Hematopoietic multipotent progenitor cell (in vitro differentiated cells): ENCODE measurements at regions not wholly inside any gene's neighbourhood (a gene's known extent, or its start where the extent isn't known, plus 50 kb on each side); places are given as distances from the start of the nearest gene placed in this dataset.

Source experiments
- DNase-seq, 3 donors: peaks; one replicate each; pipeline ENCODE4 v3.0.0-alpha.2; 2011 to 2015; ENCODE audit warnings: low read depth in 2 of 3, low spot score in 2 of 3

DNA sequence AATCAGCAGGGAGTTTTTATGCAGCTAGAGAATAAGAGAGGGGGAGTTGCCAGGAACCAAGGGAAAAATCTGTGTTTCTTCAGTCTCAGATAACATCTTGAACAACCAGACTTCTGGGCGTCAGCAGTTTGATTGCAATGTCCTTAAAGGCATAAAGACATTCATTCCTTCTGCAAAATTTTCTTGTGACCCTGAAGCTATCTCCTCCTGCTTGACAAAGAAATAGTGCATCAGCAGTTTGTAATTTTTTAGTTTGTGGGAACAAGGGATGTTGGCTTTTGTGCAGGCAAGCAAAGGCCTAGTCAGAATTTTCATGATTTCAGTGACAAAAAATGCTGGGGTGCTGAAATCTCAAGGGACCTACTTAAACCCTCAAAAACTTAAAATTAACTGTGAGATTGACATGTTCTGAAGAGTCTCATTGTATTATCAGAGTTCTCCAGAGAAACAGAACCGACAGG is 125.8 kb upstream of the UNC5C start:
- no peak for DNase-seq

DNA sequence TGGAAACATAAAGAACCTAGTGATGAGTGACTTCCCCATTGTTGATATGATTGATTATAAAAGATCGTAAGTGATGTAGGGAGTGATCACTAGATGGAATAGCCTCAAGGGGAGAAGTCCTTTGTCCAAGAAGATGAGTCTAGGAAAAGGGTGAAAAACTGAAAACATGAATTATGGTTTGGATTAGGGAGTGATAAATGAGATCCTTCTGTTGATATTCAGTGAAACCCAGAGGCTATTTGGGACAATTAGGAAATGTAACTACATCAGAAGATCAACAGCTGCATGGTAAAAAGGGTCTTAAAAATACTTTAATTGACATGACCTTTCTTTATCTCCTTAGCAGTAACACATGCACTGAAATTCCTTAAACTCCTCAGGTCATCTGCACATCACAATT is 124.0 kb upstream of the UNC5C start:
- DNase-seq: no peak

DNA sequence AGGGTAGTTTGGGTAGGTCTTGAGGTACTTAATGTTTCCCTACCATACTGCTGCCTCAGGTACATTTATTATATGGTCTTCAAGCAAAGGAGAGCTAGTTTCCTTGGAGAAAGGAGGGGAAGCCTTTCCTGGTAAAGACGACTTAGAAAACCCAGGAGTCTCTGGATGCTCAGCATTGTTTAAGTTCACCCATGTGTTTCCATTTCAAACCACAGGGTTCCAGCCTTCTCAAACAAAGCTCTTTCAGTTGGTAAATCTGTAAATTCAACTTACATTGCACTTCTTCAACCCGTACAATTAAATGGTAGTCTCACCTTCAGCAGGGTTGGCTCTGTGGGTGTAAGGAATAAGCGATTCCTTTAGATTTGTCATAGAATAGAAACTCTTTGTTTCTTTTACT is 111.9 kb upstream of the UNC5C start:
- no peak for DNase-seq

DNA sequence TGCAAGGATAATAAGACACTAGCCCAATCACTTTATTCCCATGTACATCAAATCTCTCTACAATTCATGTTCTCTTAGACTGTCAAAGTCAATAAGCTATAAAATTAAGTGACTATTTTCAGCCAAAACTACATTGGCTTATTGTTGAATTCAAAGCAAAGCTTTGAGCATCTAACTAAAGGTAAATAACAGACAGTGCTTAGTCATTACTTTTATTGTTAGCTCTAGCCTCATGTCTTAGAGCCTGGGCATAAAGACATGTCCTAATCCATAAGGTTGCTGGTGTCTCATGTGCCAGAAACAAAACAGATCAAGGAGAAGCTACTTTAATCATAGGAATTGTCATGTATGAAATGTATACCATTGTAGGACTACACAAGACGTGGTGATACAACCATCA is 103.1 kb upstream of the UNC5C start:
- DNase-seq: no peak

DNA sequence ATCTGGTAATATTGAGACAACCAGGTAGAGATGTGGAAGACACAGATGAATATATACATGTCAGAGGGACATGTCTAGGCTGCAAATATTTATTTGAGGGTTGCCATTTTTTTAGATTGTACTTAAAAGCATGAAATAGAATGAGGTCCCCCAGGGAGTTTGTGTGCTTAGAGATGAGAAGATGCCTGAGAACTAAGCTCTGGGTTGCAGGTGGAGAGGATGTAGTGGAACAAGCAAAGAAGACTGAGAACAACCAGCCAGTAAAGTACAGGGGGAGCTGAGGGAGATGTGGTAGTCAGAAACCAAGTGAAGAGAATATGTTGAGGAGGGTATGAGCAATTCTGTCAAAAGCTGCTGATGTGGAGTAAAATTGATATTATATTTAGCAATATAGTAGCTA is 95.6 kb upstream of the UNC5C start:
- no peak for DNase-seq

DNA sequence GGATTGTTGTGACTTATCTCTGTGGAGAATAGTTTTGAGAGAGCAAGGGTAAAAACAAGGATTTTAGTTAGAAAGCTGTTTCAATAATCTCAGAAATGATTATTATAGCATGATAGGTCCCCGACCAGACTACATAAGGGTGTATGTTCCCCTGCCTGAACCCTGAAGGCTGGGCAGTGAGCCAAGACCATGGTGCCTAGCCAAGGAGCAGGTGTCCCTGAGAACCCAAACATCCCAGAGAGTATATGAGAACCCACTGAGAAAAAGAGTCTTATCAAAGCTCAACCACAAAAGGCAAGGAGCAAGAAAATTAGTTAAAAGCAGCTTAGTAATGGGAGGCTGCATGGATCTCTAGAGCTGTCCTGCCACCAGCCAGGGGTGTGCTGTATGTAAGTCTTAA is 94.9 kb upstream of the UNC5C start:
- DNase-seq: no peak

DNA sequence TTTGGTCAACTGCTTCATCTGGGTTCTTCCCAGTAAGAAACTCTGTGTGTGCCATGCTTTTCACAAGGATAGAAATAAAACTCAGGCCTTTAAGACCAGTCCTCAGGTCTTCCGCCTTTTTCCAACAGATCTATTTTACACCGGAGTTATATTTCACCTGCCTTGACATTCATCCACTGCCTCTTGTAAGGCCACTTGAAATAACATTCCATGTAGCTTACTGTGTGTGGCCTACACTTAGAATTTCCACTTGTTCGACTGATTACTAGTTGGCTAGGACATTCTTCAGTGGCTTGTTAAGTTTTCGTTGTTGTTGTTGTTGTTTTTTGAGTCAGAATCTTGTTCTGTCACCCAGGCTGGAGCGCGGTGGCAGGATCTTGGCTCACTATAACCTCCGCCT is 92.8 kb upstream of the UNC5C start:
- DNase-seq: no peak

DNA sequence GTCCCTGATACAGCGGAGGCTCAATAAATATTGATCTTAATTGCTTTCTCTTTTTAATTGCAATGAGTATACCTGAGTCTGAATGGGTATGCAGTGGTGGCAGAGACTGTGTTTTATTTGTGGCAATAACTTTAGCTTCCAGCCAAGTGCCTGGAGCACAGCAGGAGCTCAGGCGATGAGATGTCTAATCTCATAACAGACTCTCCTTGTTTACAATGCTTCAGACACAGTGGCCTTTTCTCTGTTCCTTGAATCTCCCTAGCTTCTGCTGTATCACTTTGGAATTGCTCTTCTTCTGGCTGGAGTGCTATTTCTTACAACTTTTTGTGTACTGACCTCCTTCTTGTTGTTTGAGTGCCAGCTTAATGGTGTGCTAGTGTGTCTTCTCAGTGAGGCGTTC is 91.5 kb upstream of the UNC5C start:
- DNase-seq: no peak

DNA sequence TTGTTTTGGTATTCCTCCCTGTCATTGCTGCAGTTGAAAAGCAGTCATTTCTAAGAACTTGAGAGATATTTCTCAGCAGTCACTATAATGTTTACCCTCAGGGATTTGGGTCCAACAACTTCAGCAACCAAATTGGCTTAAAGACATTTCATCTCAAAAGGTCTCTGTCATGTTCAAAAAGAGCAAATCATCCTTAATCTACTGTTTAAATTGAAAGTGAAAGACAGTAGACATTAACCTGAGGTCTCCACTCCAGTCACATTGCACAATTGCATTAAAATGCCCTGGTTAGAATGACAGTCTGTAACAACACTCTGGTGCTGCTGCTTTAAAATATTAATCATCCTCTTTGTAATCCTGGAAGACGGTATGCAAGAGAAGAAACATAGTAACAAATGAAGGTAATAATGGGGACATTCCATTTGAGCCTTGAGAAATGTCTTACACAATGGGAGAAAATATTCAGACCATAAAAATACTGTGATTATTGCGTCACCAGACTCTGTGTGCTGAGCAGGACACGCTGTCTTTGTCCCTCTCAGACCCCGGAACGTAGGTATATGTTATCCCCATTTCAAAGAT is 90.2 kb upstream of the UNC5C start:
- peak in 1 of 3 donors; percentile 10 for DNase-seq

DNA sequence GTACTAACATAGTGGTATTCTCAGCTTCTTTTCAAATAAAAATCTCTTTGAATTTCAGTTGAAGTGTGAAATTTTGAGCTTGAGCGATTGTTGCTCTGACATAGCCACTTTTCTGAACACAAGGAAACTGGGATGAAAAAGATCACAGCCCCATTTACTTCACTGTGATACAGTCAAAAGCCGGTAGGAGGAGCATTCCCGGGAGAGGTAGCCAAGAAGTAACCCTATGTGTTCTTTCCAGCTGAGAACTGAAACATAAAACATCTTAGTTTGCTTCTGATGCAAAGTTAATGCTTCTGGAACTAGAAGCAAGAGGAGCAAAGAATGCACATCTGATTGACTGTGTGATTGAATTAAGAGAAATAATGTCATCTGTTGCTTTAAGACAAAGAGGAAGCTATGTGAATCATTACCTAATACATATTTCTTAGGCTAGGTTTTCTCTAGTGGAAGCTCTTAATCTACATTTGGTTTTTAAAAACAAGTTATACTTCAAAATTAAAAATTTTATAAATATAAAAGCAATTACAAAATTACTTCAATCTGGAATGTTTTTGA is 88.3 kb upstream of the UNC5C start:
- no peak for DNase-seq

DNA sequence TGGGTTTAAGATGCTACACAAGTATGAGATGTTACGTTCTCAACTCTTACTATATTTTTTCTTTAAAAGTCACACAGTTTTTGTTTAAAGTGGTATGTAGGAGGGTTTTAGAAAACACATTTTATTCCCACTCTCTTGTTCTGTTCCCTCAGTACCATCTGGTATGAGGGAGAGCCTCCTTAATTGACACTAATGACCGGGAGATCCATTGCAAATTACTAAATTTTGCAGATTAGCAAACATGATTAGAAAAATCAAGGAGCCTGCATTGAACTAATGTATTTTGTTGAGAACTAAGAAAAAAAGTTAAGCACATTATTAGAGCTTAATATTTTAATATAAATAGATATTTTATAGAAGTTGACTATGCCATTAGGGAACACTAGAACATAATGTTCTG is 87.3 kb upstream of the UNC5C start:
- DNase-seq: no peak

DNA sequence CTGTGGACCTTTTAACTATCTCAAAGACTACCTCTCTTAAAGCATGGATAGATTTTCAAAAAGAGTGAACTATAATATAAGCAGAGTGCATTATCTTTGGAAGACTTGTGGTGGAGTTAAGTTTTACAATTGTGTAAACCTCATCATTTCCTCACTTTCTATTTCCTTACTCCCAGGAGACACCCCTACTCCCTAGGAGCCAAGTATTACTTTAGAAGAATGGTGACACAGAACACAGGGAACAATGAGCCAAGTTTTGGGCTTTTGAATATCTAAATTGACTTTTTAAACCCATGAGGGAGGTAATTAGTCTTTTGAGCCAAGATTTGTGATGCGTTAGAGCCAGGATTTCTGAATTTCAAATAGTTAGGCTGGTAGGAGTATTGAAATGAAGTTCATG is 78.9 kb upstream of the UNC5C start:
- no peak for DNase-seq

DNA sequence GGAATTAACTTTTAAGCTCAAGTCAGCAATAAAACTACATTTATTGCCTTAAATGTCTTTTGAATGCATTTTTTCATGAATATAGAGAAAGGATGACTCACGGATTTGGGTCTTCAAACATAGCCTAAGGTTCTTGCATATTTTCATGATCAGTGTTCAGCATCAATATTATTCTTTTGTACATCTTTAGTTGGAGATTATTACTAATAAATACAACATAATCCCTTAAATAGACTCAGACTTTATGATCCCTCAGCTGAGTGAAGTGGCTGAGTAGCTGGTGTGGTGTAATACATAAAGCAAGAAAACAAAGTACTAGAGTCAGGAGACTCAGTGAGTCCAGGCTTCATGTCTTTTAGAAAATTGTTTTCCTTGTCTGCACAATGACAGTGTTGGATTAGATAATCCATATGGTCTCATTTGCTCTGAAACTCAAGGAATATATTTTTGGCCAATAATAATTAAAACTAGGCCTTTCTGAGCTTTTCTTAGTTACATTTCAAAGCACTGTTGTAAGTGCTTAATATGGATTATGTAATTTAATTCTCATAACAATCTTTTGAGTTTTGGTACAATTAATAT is 78.3 kb upstream of the UNC5C start:
- no peak for DNase-seq

DNA sequence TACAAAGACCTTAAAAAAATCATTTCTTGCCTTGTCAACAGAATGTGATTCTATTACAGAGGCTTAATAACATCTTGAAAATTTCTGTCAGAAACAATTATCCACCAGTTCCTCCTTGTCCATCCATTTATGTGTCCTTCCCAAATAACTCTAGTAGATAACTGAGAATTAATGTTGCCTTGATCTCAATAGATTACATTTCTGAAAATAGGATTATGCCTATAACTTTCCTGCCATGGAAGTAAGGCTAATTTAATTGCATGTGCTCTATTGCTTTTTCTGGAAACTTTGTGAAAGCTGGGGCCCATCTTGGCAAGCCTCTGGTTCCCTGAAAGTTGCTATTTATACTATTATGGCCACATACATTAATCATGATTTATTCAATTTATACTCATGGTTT is 76.2 kb upstream of the UNC5C start:
- no peak for DNase-seq

DNA sequence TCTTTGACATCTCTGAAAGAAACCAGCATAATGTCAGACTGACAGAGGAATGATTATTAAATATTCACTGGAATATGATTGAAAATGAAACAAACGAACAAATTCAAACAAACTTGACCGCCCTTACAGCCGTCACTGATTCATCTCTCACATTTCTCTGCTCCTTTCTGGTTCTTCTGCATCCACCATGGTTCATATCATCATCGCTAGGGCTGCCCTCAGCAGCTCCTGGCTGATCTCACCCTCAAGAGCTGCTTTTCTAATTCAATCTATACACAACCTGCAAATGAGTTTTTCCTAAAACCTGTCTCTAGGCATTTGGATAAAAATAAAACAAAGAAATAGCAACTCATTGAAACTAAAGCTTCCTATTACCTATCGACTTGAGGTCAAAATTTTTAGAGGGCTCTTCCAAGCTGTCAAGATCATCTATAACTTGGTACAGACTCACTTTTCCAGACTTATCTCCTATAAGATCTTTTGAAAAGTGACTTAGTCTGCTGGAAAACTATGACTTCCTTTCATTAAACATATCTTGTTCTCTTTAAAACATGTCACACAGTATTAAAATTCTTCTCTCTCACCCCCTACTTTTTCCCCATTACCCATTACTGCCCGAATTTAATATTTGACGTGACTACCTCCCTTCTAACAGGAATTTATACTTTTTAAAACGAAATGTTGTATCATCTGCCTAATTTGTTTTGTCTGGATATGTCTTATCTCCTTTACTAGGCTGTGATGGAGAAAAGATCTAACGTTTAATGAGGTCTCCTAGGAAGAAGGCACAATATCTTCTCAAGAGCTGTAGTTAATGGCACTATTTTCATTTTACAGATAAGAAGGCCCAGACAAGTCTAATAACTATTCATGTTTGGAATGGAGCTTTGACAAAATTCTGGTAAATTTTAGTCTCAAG is 71.0 kb upstream of the UNC5C start:
- DNase-seq: no peak

DNA sequence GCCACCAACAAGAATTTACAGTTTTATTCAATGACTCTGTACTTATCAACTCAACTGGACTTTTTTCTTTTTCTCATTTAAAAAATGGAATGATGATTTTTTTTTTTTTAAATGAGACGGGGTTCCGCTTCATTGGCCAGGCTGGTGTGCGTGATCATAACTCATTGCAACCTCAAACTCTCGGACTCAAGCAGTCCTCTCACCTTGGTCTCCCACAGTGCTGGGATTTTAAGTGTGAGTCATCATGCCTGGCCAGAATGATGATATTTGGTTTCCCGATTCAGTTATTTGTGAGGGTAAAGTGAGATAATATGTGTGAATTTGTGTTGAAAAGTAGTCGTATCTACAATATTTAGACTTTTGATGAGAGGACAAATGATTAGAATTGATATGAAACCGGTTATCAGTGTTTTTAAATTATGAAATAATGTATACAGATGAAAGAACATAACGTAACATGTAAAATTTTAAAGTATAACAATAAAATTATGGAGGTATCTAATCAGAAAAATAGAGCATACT is 66.0 kb upstream of the UNC5C start:
- no peak for DNase-seq

DNA sequence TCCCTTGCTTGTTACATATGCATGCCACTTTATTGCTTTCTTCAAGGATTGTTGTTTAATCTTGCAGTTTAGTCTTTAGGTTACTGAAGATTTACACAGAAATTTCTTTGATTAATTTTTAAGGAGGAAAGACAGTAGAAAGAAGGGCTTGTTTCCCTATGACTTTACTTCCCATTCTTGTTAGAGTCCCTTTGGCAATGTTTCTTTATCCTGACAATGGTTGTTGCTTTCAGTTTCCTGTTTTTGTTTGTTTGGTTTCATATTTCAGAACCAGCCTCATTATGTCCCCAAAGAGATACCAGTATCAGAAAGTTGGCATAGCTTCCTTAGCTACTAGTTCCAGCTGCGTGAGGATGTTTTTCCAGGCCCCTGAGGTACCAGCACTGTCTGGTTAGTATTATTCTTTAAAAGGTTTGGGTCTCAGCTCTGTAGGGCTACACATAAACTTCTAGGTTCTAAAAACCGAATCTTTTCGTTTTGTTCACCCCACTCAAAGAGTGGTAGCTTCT is 61.3 kb upstream of the UNC5C start:
- DNase-seq: no peak

DNA sequence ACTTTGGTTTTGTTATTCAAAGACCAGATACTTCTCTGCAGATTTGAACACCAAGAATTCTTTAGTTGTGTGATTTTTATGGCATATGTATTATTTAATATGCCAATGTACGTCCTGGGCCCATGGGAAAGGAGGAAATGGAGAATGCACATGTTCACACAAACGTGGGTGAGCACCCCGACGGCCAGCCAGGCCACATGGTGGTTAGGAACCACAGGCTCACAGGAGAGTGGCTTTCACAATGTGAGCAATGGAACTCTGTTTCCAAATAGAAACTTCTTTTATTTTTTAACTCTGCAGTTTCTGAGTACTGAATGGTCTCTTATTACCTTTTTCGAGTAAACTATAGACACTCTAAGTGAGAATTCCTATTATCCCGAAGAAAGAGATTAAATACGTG is 58.0 kb upstream of the UNC5C start:
- DNase-seq: no peak

DNA sequence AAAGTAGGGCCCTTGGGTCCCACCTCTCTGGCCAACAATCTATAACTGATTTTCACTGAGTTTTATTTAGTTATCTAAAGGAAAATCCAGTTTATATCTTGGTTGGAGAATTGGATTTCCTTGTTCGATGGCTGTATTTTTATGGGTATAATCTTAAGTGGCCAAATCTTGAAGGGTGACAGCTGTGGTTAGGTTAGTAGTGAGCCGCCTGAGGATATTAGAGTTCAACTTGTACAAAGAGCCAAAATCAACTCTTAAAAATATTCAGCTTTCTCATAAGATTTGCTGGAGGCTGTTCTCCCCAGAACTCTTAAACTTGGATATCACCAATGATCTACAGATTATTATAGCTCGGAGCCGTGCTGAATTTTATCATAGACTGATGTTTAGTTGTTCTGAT is 54.6 kb upstream of the UNC5C start:
- DNase-seq: no peak

DNA sequence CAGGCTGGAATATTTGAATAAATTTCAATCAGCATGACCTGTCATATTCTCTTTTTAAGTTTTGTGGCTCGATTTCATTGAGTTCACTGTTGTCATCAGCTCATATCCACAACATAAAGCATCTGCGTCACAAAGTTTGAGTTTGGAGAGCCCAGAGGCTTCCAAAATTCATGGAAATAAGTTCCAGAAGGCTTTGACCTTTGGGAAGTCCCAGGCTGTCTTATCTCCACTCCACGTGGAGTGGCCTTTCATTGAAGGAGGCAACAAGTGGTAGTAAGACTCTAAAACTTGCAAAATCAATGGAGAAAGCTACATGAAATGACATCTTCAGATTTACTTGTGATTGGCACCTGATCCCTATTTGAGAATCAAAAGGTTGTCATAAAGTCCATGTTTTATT is 54.1 kb upstream of the UNC5C start:
- no peak for DNase-seq

DNA sequence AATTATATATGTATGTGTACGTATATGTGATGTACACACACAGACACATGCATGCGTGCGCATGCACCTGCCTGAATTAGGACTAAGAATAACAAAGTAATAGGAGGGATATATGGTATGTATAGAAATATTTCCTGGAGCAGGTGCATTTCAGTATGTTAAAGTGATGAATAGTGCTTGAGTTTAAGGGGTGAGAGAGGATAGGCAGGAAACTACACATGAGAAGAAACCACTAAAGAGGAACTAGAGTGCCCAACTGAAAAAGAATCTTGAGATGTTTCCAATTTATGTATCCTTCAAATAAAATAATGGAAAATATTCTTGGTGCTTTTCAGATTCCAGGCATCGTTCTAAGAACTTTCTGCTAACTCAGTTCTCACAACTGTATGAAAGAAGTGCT is 52.6 kb upstream of the UNC5C start:
- peak in 2 of 3 donors; percentile 16 to 69 for DNase-seq
